ENCODE measurements at regions not wholly inside any gene's neighbourhood (a gene's known extent, or its start where the extent isn't known, plus 50 kb on each side); places are given as distances from the start of the nearest gene placed in this dataset.
A peak's percentile ranks its signal among the peaks of the same experiment; 100 is the strongest.

GRCh38 chr4:144572660-144573059 lies 73.3 kb upstream of the HHIP start:
- peak; percentile 48 for TF ChIP-seq CTCF (IDR thresholded peaks at IDR 0.05; ENCODE audit: insufficient read depth, low read length, poor library complexity, severe bottlenecking)
- H3K27me3 ChIP-seq (replicated peaks; ENCODE audit: control insufficient read depth, insufficient read depth, low read length), result no peaks in the 10 kb centered on the region
- H3K4me3 ChIP-seq (replicated peaks; ENCODE audit: low read depth, low read length), result no peak overlapping the region
- no peak for DNase-seq (ENCODE audit: extremely low read depth, insufficient read length)
- no peaks in the 10 kb centered on the region for H3K36me3 ChIP-seq (ENCODE audit: control insufficient read depth, insufficient read depth, low read length)

- no peak for TF ChIP-seq CTCF (IDR thresholded peaks at IDR 0.05; ENCODE audit: insufficient read depth, low read length, poor library complexity, severe bottlenecking)
- no peak for DNase-seq (ENCODE audit: extremely low read depth, insufficient read length)
- Histone ChIP-seq H3K36me3 (ENCODE audit: control insufficient read depth, insufficient read depth, low read length) (no peaks in the 10 kb centered on the region), H3K27me3 (replicated peaks; ENCODE audit: control insufficient read depth, insufficient read depth, low read length) (no peaks in the 10 kb centered on the region), H3K4me3 (replicated peaks; ENCODE audit: low read depth, low read length) (no peak overlapping the region)
These were observed 72.0 kb upstream of the HHIP start for GRCh38 chr4:144574000-144574399.

GRCh38 chr4:144574509-144574908 lies 71.4 kb upstream of the HHIP start:
- H3K27me3 ChIP-seq (replicated peaks; ENCODE audit: control insufficient read depth, insufficient read depth, low read length), result no peaks in the 10 kb centered on the region
- H3K36me3 ChIP-seq (ENCODE audit: control insufficient read depth, insufficient read depth, low read length), result no peaks in the 10 kb centered on the region
- no peak for TF ChIP-seq CTCF (IDR thresholded peaks at IDR 0.05; ENCODE audit: insufficient read depth, low read length, poor library complexity, severe bottlenecking)
- H3K4me3 ChIP-seq (replicated peaks; ENCODE audit: low read depth, low read length), result no peak overlapping the region
- DNase-seq (ENCODE audit: extremely low read depth, insufficient read length), result no peak

- TF ChIP-seq CTCF (IDR thresholded peaks at IDR 0.05; ENCODE audit: insufficient read depth, low read length, poor library complexity, severe bottlenecking), result peak; percentile 55
- Histone ChIP-seq H3K27me3 (replicated peaks; ENCODE audit: control insufficient read depth, insufficient read depth, low read length) (no peaks in the 10 kb centered on the region), H3K36me3 (ENCODE audit: control insufficient read depth, insufficient read depth, low read length) (no peaks in the 10 kb centered on the region), H3K4me3 (replicated peaks; ENCODE audit: low read depth, low read length) (no peak overlapping the region)
- DNase-seq (ENCODE audit: extremely low read depth, insufficient read length), result no peak
These were observed 70.8 kb upstream of the HHIP start for GRCh38 chr4:144575181-144575580.

- Histone ChIP-seq H3K36me3 (ENCODE audit: control insufficient read depth, insufficient read depth, low read length) (no peaks in the 10 kb centered on the region), H3K4me3 (replicated peaks; ENCODE audit: low read depth, low read length) (no peak overlapping the region), H3K27me3 (replicated peaks; ENCODE audit: control insufficient read depth, insufficient read depth, low read length) (no peaks in the 10 kb centered on the region)
- TF ChIP-seq CTCF (IDR thresholded peaks at IDR 0.05; ENCODE audit: insufficient read depth, low read length, poor library complexity, severe bottlenecking), result no peak
- no peak for DNase-seq (ENCODE audit: extremely low read depth, insufficient read length)
These were observed 67.3 kb upstream of the HHIP start for GRCh38 chr4:144578681-144579080.

GRCh38 chr4:144579411-144580030 lies 66.4 kb upstream of the HHIP start:
- TF ChIP-seq CTCF (IDR thresholded peaks at IDR 0.05; ENCODE audit: insufficient read depth, low read length, poor library complexity, severe bottlenecking), result no peak
- Histone ChIP-seq H3K4me3 (replicated peaks; ENCODE audit: low read depth, low read length) (no peak overlapping the region), H3K27me3 (replicated peaks; ENCODE audit: control insufficient read depth, insufficient read depth, low read length) (no peaks in the 10 kb centered on the region), H3K36me3 (ENCODE audit: control insufficient read depth, insufficient read depth, low read length) (no peaks in the 10 kb centered on the region)
- no peak for DNase-seq (ENCODE audit: extremely low read depth, insufficient read length)

All from GM06990 (cell line).